Inferior parietal cortex (tissue), 1 donor: ENCODE measurements at regions not wholly inside any gene's neighbourhood (a gene's known extent, or its start where the extent isn't known, plus 50 kb on each side); places are given as distances from the start of the nearest gene placed in this dataset.
A peak's percentile ranks its signal among the peaks of the same experiment; 100 is the strongest.

Experiments used
- DNase-seq: peaks from one replicate; pipeline ENCODE4 v3.0.0-alpha.2; 2016; ENCODE audit errors: extremely low spot score

- DNase-seq: peak; percentile 66
Measured at GRCh38 chr6:146886587-146887446, 288.0 kb downstream of the ADGB start.

- DNase-seq: no peak
Measured at GRCh38 chr6:146887447-146888077, 288.8 kb downstream of the ADGB start.

GRCh38 chr6:146889303-146889702, 290.5 kb downstream of the ADGB start:
- no peak for DNase-seq

- no peak for DNase-seq
Measured at GRCh38 chr6:146890172-146890571, 291.4 kb downstream of the ADGB start.

GRCh38 chr6:146890644-146891434, 292.1 kb downstream of the ADGB start:
- no peak for DNase-seq

- no peak for DNase-seq
Measured at GRCh38 chr6:146891615-146892265, 293.0 kb downstream of the ADGB start.

GRCh38 chr6:146892283-146892612, 293.5 kb downstream of the ADGB start:
- DNase-seq: no peak

GRCh38 chr6:146892613-146893401, 294.0 kb downstream of the ADGB start:
- DNase-seq: no peak

GRCh38 chr6:146893690-146894089, 294.9 kb downstream of the ADGB start:
- DNase-seq: no peak

- no peak for DNase-seq
Measured at GRCh38 chr6:146894624-146895023, 295.9 kb downstream of the ADGB start.

- DNase-seq: no peak
Measured at GRCh38 chr6:146895101-146895771, 296.5 kb downstream of the ADGB start.

- DNase-seq: no peak
Measured at GRCh38 chr6:146895772-146896061, 296.9 kb downstream of the ADGB start.

- no peak for DNase-seq
Measured at GRCh38 chr6:146896062-146896813, 297.5 kb downstream of the ADGB start.

- DNase-seq: no peak
Measured at GRCh38 chr6:146896960-146897701, 298.4 kb downstream of the ADGB start.

- no peak for DNase-seq
Measured at GRCh38 chr6:146898069-146898887, 299.5 kb downstream of the ADGB start.

GRCh38 chr6:146898888-146899227, 300.1 kb downstream of the ADGB start:
- DNase-seq: no peak

- DNase-seq: no peak
Measured at GRCh38 chr6:146901940-146902816, 302.0 kb upstream of the STXBP5 start.

GRCh38 chr6:146902846-146903245, 301.4 kb upstream of the STXBP5 start:
- no peak for DNase-seq
